ENCODE measurements at regions not wholly inside any gene's neighbourhood (a gene's known extent, or its start where the extent isn't known, plus 50 kb on each side); places are given as distances from the start of the nearest gene placed in this dataset.
"Not testable (repeated sequence)": the region's sequence is repeated elsewhere in the genome, so short reads cannot be mapped to it uniquely, and the experiment has no call there.

- no peak for DNase-seq
Observed at GRCh38 chr2:182477774-182478173, 50.9 kb upstream of the PDE1A start.

- no peak for DNase-seq
Observed at GRCh38 chr2:182481676-182482075, 54.8 kb upstream of the PDE1A start.

- no peak for DNase-seq
Observed at GRCh38 chr2:182482511-182482910, 55.7 kb upstream of the PDE1A start.

- DNase-seq = no peak
Observed at GRCh38 chr2:182496596-182496995, 69.8 kb upstream of the PDE1A start.

GRCh38 chr2:182499706-182500470 lies 73.1 kb upstream of the PDE1A start:
- DNase-seq = no peak

GRCh38 chr2:182503886-182504285 lies 77.0 kb upstream of the PDE1A start:
- DNase-seq = no peak

GRCh38 chr2:182504903-182505302 lies 78.1 kb upstream of the PDE1A start:
- DNase-seq = no peak

GRCh38 chr2:182506606-182507005 lies 79.8 kb upstream of the PDE1A start:
- DNase-seq = no peak

GRCh38 chr2:182508583-182508982 lies 81.7 kb upstream of the PDE1A start:
- not testable (repeated sequence) for DNase-seq

GRCh38 chr2:182509216-182509615 lies 82.4 kb upstream of the PDE1A start:
- DNase-seq = no peak

- DNase-seq = peak in 1 of 56 donors; percentile 42
Observed at GRCh38 chr2:182521453-182522404, 94.9 kb upstream of the PDE1A start.

GRCh38 chr2:182522405-182522896 lies 95.6 kb upstream of the PDE1A start:
- DNase-seq = peak in 22 of 56 donors; percentile 7 to 65 (median 25)

GRCh38 chr2:182522972-182523473 lies 96.2 kb upstream of the PDE1A start:
- no peak for DNase-seq

GRCh38 chr2:182530636-182531035 lies 103.8 kb upstream of the PDE1A start:
- DNase-seq = no peak

GRCh38 chr2:182540252-182540651 lies 113.4 kb upstream of the PDE1A start:
- no peak for DNase-seq

GRCh38 chr2:182541268-182541667 lies 114.4 kb upstream of the PDE1A start:
- DNase-seq = no peak

- no peak for DNase-seq
Observed at GRCh38 chr2:182542501-182543258, 115.8 kb upstream of the PDE1A start.

- no peak for DNase-seq
Observed at GRCh38 chr2:182543741-182544525, 117.1 kb upstream of the PDE1A start.

- DNase-seq = no peak
Observed at GRCh38 chr2:182545420-182546167, 118.8 kb upstream of the PDE1A start.

Measured in amygdala (tissue), 56 donors.